Body of pancreas (tissue), 4 donors: ENCODE measurements at regions not wholly inside any gene's neighbourhood (a gene's known extent, or its start where the extent isn't known, plus 50 kb on each side); places are given as distances from the start of the nearest gene placed in this dataset.
"Not testable (repeated sequence)": the region's sequence is repeated elsewhere in the genome, so short reads cannot be mapped to it uniquely, and the experiment has no call there.

Source experiments
- CTCF ChIP-seq, 7 experiments: fragments of 450-650 bp in 4 of 7; fragments of 200-600 bp in 3 of 7; sonication (generic) in 3 of 7; IDR thresholded peaks; one replicate each; pipeline ENCODE4 v1.5.1; 2016 to 2019; ENCODE audit warnings: antibody characterized with exemption in 7 of 7
- POLR2A ChIP-seq, 3 donors: fragments of 450-650 bp; IDR thresholded peaks; one replicate each; pipeline ENCODE4 v1.6.1; 2016; ENCODE audit warnings: antibody characterized with exemption in 3 of 3, mild to moderate bottlenecking in 2 of 3

GRCh38 chr13:91251573-91251972 lies 95.9 kb upstream of the MIR17HG start:
- TF ChIP-seq CTCF, POLR2A (IDR thresholded peaks at IDR 0.05): not testable (repeated sequence)
